GM12878 (cell line): ENCODE measurements at regions not wholly inside any gene's neighbourhood (a gene's known extent, or its start where the extent isn't known, plus 50 kb on each side); places are given as distances from the start of the nearest gene placed in this dataset.

Experiments used
- ATAC-seq: fragments of 200-7000 bp; cut with Tn5 transposase; 3 replicates; pipeline ENCODE4 v1.9.1; 2020; ENCODE audit warnings: mild to moderate bottlenecking, moderate library complexity
- BruUV-seq: library from RNA; stranded (reverse); fragments of 400-500 nt; replicated peaks from 2 replicates; lab custom pipeline; 2021; lab: Mats Ljungman, UMichigan
- CTCF ChIA-PET: fragments of 300-600 bp; sonication (Branson Sonifier 250); formaldehyde crosslinking; extraction: SDS; loops from one replicate; lab custom pipeline; 2021; ENCODE audit warnings: inconsistent platforms; lab: Yijun Ruan, JAX
- POLR2A ChIA-PET: fragments of 350-600 bp; formaldehyde crosslinking; extraction: SDS; loops from one replicate; lab custom pipeline; 2021; ENCODE audit warnings: inconsistent platforms; lab: Charles Lee
- RAD21 ChIA-PET: fragments of 300-600 bp; sonication (Branson Sonifier 250); formaldehyde crosslinking; loops from one replicate; lab custom pipeline; 2023; ENCODE audit warnings: antibody characterized with exemption; ENCODE audit not compliant: unreplicated experiment; lab: Charles Lee
- SMC1A ChIA-PET: fragments of 300-600 bp; sonication (Branson Sonifier 250); formaldehyde crosslinking; loops from one replicate; lab custom pipeline; 2023; ENCODE audit not compliant: unreplicated experiment, uncharacterized antibody; lab: Charles Lee
- DNase-seq: peaks from one replicate; pipeline ENCODE4 v3.0.0-alpha.2; 2011; ENCODE audit warnings: low read depth, low spot score
- FAIRE-seq: peaks from 3 replicates; lab custom pipeline; 2011; peaks lifted over from hg19 to GRCh38; lab: Jason Lieb, UNC
- H2AFZ ChIP-seq: 2 replicates; pipeline ENCODE4 v1.6.0; 2011; ENCODE audit warnings: low read depth, low read length, control low read depth; ENCODE audit not compliant: control insufficient read depth
- H3K27ac ChIP-seq: 2 replicates; pipeline ENCODE4 v1.5.1; 2011; ENCODE audit warnings: control low read depth; ENCODE audit not compliant: control insufficient read depth, insufficient read depth
- H3K27me3 ChIP-seq, 2 experiments: replicated peaks in 1 of 2; 2 replicates each; pipeline versions ENCODE4 v1.6.0 to v1.6.1; 2011; ENCODE audit warnings: low read length in 1 of 2; ENCODE audit not compliant: control insufficient read depth in 2 of 2, insufficient read depth in 2 of 2
- H3K36me3 ChIP-seq, 2 experiments: 2 replicates each; pipeline ENCODE4 v1.5.1; 2011; ENCODE audit warnings: low read length in 1 of 2; ENCODE audit not compliant: control insufficient read depth in 2 of 2, insufficient read depth in 2 of 2
- H3K4me1 ChIP-seq: 2 replicates; pipeline ENCODE4 v1.6.1; 2011; ENCODE audit warnings: mild to moderate bottlenecking, low read length, moderate library complexity, mixed read lengths; ENCODE audit not compliant: control insufficient read depth, insufficient read depth
- H3K4me2 ChIP-seq: 2 replicates; pipeline ENCODE4 v1.6.0; 2011; ENCODE audit warnings: control low read depth; ENCODE audit not compliant: control insufficient read depth, insufficient read depth
- H3K4me3 ChIP-seq: fragments of 200-600 bp; sonication (generic); 2 replicates; pipeline ENCODE4 v1.5.1; 2016
- H3K79me2 ChIP-seq: 2 replicates; pipeline ENCODE4 v1.6.0; 2011; ENCODE audit warnings: low read length; ENCODE audit not compliant: control insufficient read depth, insufficient read depth
- H3K9ac ChIP-seq: 2 replicates; pipeline ENCODE4 v1.8.0; 2011; ENCODE audit warnings: low read length, control low read depth, mixed read lengths; ENCODE audit not compliant: control insufficient read depth, insufficient read depth
- H3K9me3 ChIP-seq: replicated peaks from 3 replicates; pipeline ENCODE4 v1.5.1; 2011; ENCODE audit warnings: mild to moderate bottlenecking, low read length; ENCODE audit not compliant: control insufficient read depth, insufficient read depth
- H4K20me1 ChIP-seq: 2 replicates; pipeline ENCODE4 v1.6.0; 2011; ENCODE audit not compliant: control insufficient read depth, insufficient read depth
- ASH2L ChIP-seq: fragments of 300-600, 200-600 bp; sonication (generic); IDR thresholded peaks from 2 replicates; pipeline ENCODE4 v1.6.1; 2017; ENCODE audit warnings: low read depth, mild to moderate bottlenecking, borderline replicate concordance
- BCL11A ChIP-seq: IDR thresholded peaks from 2 replicates; pipeline ENCODE4 v1.6.1; 2011; ENCODE audit warnings: low read depth, low read length
- EED ChIP-seq: sonication (generic); IDR thresholded peaks from 2 replicates; pipeline ENCODE4 v1.6.1; 2016; ENCODE audit warnings: antibody characterized with exemption, low read depth
- FOS ChIP-seq: IDR thresholded peaks from 3 replicates; pipeline ENCODE4 v1.6.1; 2011; ENCODE audit warnings: borderline replicate concordance; ENCODE audit not compliant: insufficient read length; ENCODE audit errors: extremely low read depth
- GATAD2B ChIP-seq: fragments of 450-650 bp; conservative IDR thresholded peaks from 2 replicates; pipeline ENCODE4 v1.6.1; 2017; ENCODE audit warnings: low read depth, mild to moderate bottlenecking, moderate library complexity
- HCFC1 ChIP-seq: fragments of 150-350 bp; IDR thresholded peaks from 2 replicates; pipeline ENCODE4 v1.6.1; 2014; ENCODE audit warnings: low read length
- HDAC6 ChIP-seq: fragments of 200-600 bp; sonication (generic); IDR thresholded peaks from one replicate; pipeline ENCODE4 v1.8.0; 2017; ENCODE audit warnings: antibody characterized with exemption; ENCODE audit not compliant: unreplicated experiment
- JUNB ChIP-seq: IDR thresholded peaks from 2 replicates; pipeline ENCODE4 v1.6.1; 2016; ENCODE audit warnings: antibody characterized with exemption, mild to moderate bottlenecking
- JUND ChIP-seq: IDR thresholded peaks from 2 replicates; pipeline ENCODE4 v1.6.1; 2012; ENCODE audit warnings: low read depth, mild to moderate bottlenecking, low read length, improper control_type of control experiment, moderate library complexity
- SMAD1 ChIP-seq: fragments of 450-650 bp; IDR thresholded peaks from 2 replicates; pipeline ENCODE4 v1.6.1; 2018; ENCODE audit warnings: mild to moderate bottlenecking, low read depth; ENCODE audit not compliant: partially characterized antibody
- SUZ12 ChIP-seq: fragments of 200-600 bp; sonication (generic); IDR thresholded peaks from one replicate; pipeline ENCODE4 v1.6.1; 2018; ENCODE audit warnings: antibody characterized with exemption, mild to moderate bottlenecking; ENCODE audit not compliant: unreplicated experiment
- TARDBP ChIP-seq: IDR thresholded peaks from 2 replicates; pipeline ENCODE4 v1.6.1; 2016; ENCODE audit warnings: borderline replicate concordance
- YY1 ChIP-seq: IDR thresholded peaks from 2 replicates; pipeline ENCODE4 v1.6.1; 2011; ENCODE audit warnings: low read depth, mild to moderate bottlenecking, low read length
- ZNF622 ChIP-seq: fragments of 450-650 bp; IDR thresholded peaks from 2 replicates; pipeline ENCODE4 v1.6.1; 2017; ENCODE audit warnings: mild to moderate bottlenecking, inconsistent platforms
- WGBS: methylation state at CpG from one replicate; pipeline ENCODE4 v1.1.6; 2016; ENCODE audit warnings: low lambda C conversion rate; ENCODE audit not compliant: insufficient replicate concordance, insufficient coverage; ENCODE audit errors: missing lambda C conversion rate; 5-methylcytosine and 5-hydroxymethylcytosine counted together
- in situ Hi-C: fragments of 300-500 bp; cut with MboI; formaldehyde crosslinking; loops from 9 replicates; pipeline ENCODE4 v1.14.3; 2018; ENCODE audit warnings: mixed read lengths
- intact Hi-C: fragments of 100-400 bp; cut with micrococcal nuclease; formaldehyde crosslinking; loops from one replicate; pipeline ENCODE4 v1.14.2; 2022; ENCODE audit not compliant: unreplicated experiment
- TF ChIP-seq, protein P1 (sequence below): fragments of 450-650 bp; formaldehyde crosslinking; IDR thresholded peaks from 2 replicates; pipeline ENCODE4 v1.5.0; 2022; ENCODE audit warnings: mild to moderate bottlenecking, missing genetic modification characterization
- TF ChIP-seq, protein P2 (sequence below): IDR thresholded peaks from 2 replicates; pipeline ENCODE4 v1.6.1; 2011; ENCODE audit warnings: borderline replicate concordance, low read depth, mild to moderate bottlenecking, moderate library complexity, mixed read lengths, low read length; ENCODE audit not compliant: insufficient read depth; ENCODE audit errors: extremely low read length

DNA sequence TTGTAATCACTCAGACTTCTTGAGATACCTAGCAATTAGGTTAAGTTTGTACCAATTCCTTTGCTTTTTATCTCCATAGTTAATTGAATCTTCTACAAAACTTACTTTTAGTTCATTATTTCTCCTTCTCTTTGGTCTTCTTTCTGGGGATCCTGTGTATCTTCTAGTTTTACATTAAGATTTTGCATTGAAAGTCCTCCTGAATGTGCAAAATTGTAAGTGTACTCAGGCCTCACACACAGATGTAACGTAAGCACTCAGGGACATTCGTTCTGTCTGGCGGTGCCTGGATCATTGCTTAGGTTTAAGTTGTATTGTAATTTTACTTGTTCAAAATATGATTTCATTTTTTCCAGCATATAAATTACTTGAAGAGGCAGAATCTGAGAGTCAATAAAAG, 222.6 kb upstream of the CPHXL start:
- POLR2A ChIA-PET: no interaction called here
- TF ChIP-seq JUND (no peak), BCL11A (no peak), EED (no peak), FOS (no peak), ASH2L (no peak), TARDBP (no peak), YY1 (no peak), ZNF622 (no peak), JUNB (no peak), SMAD1 (no peak), SUZ12 (no peak), HDAC6 (no peak), GATAD2B (no peak), HCFC1 (no peak)
- TF ChIP-seq, protein P1, sequence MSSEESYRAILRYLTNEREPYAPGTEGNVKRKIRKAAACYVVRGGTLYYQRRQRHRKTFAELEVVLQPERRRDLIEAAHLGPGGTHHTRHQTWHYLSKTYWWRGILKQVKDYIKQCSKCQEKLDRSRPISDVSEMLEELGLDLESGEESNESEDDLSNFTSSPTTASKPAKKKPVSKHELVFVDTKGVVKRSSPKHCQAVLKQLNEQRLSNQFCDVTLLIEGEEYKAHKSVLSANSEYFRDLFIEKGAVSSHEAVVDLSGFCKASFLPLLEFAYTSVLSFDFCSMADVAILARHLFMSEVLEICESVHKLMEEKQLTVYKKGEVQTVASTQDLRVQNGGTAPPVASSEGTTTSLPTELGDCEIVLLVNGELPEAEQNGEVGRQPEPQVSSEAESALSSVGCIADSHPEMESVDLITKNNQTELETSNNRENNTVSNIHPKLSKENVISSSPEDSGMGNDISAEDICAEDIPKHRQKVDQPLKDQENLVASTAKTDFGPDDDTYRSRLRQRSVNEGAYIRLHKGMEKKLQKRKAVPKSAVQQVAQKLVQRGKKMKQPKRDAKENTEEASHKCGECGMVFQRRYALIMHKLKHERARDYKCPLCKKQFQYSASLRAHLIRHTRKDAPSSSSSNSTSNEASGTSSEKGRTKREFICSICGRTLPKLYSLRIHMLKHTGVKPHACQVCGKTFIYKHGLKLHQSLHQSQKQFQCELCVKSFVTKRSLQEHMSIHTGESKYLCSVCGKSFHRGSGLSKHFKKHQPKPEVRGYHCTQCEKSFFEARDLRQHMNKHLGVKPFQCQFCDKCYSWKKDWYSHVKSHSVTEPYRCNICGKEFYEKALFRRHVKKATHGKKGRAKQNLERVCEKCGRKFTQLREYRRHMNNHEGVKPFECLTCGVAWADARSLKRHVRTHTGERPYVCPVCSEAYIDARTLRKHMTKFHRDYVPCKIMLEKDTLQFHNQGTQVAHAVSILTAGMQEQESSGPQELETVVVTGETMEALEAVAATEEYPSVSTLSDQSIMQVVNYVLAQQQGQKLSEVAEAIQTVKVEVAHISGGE (CRISPR knock-in tag): no peak
- TF ChIP-seq, protein P2, sequence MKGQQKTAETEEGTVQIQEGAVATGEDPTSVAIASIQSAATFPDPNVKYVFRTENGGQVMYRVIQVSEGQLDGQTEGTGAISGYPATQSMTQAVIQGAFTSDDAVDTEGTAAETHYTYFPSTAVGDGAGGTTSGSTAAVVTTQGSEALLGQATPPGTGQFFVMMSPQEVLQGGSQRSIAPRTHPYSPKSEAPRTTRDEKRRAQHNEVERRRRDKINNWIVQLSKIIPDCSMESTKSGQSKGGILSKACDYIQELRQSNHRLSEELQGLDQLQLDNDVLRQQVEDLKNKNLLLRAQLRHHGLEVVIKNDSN: no peak
- no peak for ATAC-seq
- H3K9me3 ChIP-seq: no peaks in the 10 kb centered on the region
- in situ Hi-C loops: no loop called here
- H3K4me1 ChIP-seq: no peaks in the 10 kb centered on the region
- SMC1A ChIA-PET: no interaction called here
- no peaks in the 10 kb centered on the region for H4K20me1 ChIP-seq
- no peak overlapping the region for H3K9ac ChIP-seq
- RAD21 ChIA-PET: no interaction called here
- 54% methylated on average over 3 of the region's 3 CpGs for WGBS
- no peak overlapping the region for H2AFZ ChIP-seq
- no TSS peak for BruUV-seq
- H3K79me2 ChIP-seq: no peaks in the 10 kb centered on the region
- no peak for DNase-seq
- no peak overlapping the region for H3K4me3 ChIP-seq
- no peak for FAIRE-seq
- no peaks in the 10 kb centered on the region for H3K36me3 ChIP-seq
- no peaks in the 10 kb centered on the region for H3K27me3 ChIP-seq
- H3K27ac ChIP-seq: no peak overlapping the region
- CTCF ChIA-PET: no interaction called here
- H3K4me2 ChIP-seq: no peak overlapping the region
- intact Hi-C loops: no loop called here
